Dermis blood vessel endothelial cell (primary cell): ENCODE measurements at regions not wholly inside any gene's neighbourhood (a gene's known extent, or its start where the extent isn't known, plus 50 kb on each side); places are given as distances from the start of the nearest gene placed in this dataset.
"Not testable (repeated sequence)": the region's sequence is repeated elsewhere in the genome, so short reads cannot be mapped to it uniquely, and the experiment has no call there.

Source experiments
- DNase-seq: peaks from one replicate; pipeline ENCODE4 v3.0.0; 2010

GRCh38 chr1:195740862-195741261, 867.4 kb downstream of the KCNT2 start:
- DNase-seq, result no peak

GRCh38 chr1:195738966-195739650, 869.1 kb downstream of the KCNT2 start:
- DNase-seq, result no peak

DNA sequence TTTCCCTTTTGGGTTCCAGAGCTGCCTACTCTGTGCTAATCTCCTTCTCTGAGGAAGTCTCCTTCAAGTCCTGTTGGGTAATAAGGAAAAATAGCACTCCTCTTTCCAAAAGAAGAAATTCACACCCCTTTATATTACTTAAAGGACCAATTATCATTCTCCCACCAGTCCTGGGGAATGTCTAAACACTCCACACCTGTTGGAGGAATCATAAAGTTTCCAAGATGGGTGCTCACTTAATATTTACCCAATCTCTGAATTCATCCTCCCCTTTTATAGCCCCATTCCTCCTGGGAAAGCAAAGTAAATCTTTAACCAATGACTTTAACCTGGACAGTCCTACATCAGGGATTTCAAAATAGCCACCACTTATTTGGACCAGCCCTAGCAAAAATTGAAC, 873.1 kb downstream of the KCNT2 start:
- no peak for DNase-seq

- no peak for DNase-seq
Measured at GRCh38 chr1:195733826-195734225, 874.4 kb downstream of the KCNT2 start.

DNA sequence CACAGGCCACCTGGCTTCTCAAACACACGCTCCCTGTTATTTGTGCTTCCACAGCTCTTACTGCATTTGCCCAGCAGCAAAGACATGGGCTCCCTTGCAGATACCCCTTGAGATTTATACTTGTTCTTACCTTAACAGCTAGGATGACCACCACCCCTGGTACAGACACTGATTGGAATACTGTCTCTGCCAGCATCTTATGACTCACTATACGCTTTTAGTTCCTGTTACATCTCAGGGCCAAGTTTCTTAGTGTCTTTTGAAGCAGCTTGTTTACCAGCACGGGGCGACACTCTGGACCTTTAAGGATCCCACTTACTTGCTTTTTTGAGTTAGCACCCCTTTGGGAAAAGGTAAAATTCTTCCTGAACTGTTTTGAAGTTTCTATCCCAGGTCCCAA, 874.8 kb downstream of the KCNT2 start:
- DNase-seq, result no peak

DNA sequence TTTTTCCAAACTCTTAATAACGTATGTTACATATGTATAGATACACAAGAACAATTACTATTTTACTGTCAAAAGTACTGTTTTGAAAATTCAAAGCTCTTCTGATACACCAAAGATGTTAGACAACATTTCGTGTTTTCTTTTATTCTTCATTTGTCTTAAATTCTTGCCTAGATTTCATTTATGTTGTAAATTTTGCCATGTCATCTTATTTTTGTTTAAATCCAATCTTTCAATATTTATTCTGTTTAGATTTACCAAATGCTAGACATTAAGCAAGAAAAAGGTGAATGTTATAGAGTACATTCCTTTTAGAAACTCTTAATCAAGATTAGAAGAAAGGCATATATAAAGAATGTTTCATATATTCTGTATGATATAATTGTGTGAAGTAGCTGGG, 876.9 kb downstream of the KCNT2 start:
- no peak for DNase-seq

- no peak for DNase-seq
Measured at GRCh38 chr1:195723796-195724194, 884.4 kb downstream of the KCNT2 start.

GRCh38 chr1:195722852-195723795, 885.1 kb downstream of the KCNT2 start:
- not testable (repeated sequence) for DNase-seq

- not testable (repeated sequence) for DNase-seq
Measured at GRCh38 chr1:195722146-195722545, 886.1 kb downstream of the KCNT2 start.

- no peak for DNase-seq
Measured at GRCh38 chr1:195721210-195721971, 886.8 kb downstream of the KCNT2 start.

- no peak for DNase-seq
Measured at GRCh38 chr1:195717651-195718050, 890.6 kb downstream of the KCNT2 start.

- no peak for DNase-seq
Measured at GRCh38 chr1:195715652-195716051, 892.6 kb downstream of the KCNT2 start.

DNA sequence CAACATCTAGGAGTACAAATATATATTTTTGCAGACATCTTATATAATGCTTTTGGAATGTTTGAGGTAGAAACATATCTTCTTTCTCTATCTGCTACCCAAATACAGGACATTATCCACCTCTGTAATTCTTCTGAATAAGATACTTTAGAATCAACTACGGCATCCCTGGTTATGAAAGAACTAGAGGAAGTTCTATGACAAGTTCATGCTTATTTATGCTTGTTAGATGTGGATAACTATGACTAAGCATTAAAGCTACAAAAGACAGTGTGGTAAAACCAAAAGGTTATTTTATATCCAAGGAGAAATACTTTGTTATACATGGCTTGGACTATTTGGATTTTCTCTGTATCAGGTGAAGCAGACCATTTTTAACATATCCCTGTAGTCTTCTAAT, 894.0 kb downstream of the KCNT2 start:
- no peak for DNase-seq

- no peak for DNase-seq
Measured at GRCh38 chr1:195709821-195710220, 898.4 kb downstream of the KCNT2 start.

GRCh38 chr1:195704028-195704427, 904.2 kb downstream of the KCNT2 start:
- DNase-seq, result no peak

DNA sequence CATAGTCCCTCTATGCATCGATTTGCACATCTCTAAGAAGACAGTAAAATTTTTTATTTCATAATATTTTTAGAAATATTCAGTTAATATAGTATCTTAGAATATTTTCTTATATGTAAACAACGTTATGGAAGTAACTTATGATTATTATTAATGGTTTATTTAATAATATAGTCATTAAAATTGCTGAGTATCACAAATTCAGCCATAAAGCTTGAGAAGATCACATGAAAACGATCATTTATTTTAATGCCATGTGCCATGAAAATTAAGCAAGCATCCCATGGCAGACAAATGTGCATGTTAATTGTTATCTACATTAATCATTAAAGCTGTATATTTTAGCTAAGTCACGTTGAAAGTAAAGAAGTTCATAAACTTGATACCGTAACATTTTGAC, 907.1 kb downstream of the KCNT2 start:
- no peak for DNase-seq

GRCh38 chr1:195697130-195697529, 911.1 kb downstream of the KCNT2 start:
- no peak for DNase-seq

- DNase-seq, result no peak
Measured at GRCh38 chr1:195686764-195687163, 921.5 kb downstream of the KCNT2 start.

- no peak for DNase-seq
Measured at GRCh38 chr1:195664628-195665027, 943.6 kb downstream of the KCNT2 start.

- DNase-seq, result no peak
Measured at GRCh38 chr1:195663549-195664280, 944.5 kb downstream of the KCNT2 start.

DNA sequence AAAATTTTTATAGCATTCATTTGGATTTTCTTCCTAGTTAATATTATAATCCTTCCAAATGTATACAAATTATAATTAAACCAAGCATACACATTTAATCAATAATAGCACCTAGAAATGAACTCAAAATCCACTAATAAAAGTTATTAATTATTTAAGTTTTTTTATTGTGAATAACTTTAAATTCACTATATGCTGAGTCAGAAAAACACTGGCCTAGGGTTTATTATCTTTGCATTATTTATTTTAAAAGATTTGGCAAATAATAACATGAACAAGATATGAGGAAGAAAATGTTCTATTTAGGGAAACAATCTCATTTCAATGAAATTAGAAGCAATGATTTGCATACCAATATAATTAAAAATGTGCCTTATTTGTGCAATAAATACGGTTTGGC, 951.5 kb downstream of the KCNT2 start:
- DNase-seq, result no peak

GRCh38 chr1:195648875-195649274, 959.4 kb downstream of the KCNT2 start:
- DNase-seq, result not testable (repeated sequence)

DNA sequence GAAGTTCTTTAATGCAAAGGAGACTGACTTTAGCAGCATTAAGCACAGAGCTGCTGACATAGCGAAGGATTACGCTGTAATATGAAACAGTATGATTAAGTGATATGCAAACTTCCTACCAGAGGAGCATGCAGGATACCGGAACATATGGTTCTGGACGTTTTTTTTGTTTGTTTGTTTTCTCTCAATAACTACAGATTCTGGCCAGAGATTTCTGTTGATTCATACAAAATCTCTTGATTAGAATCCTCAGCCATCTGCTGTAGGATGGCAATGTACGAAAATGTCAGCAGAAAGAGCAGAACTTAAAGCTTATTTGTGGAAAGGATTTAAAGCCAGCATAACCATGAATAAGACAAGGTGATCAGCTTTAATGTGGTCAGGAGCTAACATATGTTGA, 970.7 kb downstream of the KCNT2 start:
- no peak for DNase-seq
